Heart right ventricle (tissue), 16 donors: ENCODE measurements at regions not wholly inside any gene's neighbourhood (a gene's known extent, or its start where the extent isn't known, plus 50 kb on each side); places are given as distances from the start of the nearest gene placed in this dataset.
A peak's percentile ranks its signal among the peaks of the same experiment; 100 is the strongest.

ENCODE experiments used
- ATAC-seq, 8 donors: fragments of 200-7000 bp; cut with Tn5 transposase; one replicate each; pipeline ENCODE4 v1.9.1; 2020; ENCODE audit warnings: mild to moderate bottlenecking in 8 of 8, moderate library complexity in 8 of 8, moderate number of reproducible peaks in 1 of 8
- DNase-seq, 2 donors: peaks; one replicate each; pipeline ENCODE4 v3.0.0-alpha.2; 2020
- H3K27ac ChIP-seq, 10 donors: fragments of 200-600 bp; sonication (generic) in 2 of 10; one replicate each; pipeline versions ENCODE4 v1.5.0 to v1.8.0; 2020 to 2022; ENCODE audit warnings: mild to moderate bottlenecking in 3 of 10
- H3K27me3 ChIP-seq, 7 donors: fragments of 200-600 bp; one replicate each; pipeline ENCODE4 v1.8.0; 2021 to 2022; ENCODE audit warnings: mild to moderate bottlenecking in 2 of 7
- H3K36me3 ChIP-seq, 9 donors: fragments of 200-600 bp; sonication (generic) in 1 of 9; one replicate each; pipeline versions ENCODE4 v1.5.0 to v1.8.0; 2020 to 2022; ENCODE audit warnings: mild to moderate bottlenecking in 2 of 9
- H3K4me1 ChIP-seq, 9 donors: fragments of 200-600 bp; sonication (generic) in 1 of 9; one replicate each; pipeline versions ENCODE4 v1.5.0 to v1.8.0; 2020 to 2022; ENCODE audit warnings: mild to moderate bottlenecking in 4 of 9
- H3K4me3 ChIP-seq, 10 donors: fragments of 200-600 bp; sonication (generic) in 2 of 10; one replicate each; pipeline versions ENCODE4 v1.5.0 to v1.8.0; 2020 to 2022; ENCODE audit warnings: mild to moderate bottlenecking in 7 of 10, moderate library complexity in 2 of 10
- H3K9me3 ChIP-seq, 11 donors: fragments of 200-600 bp in 10 of 11; sonication (generic) in 2 of 11; one replicate each; pipeline versions ENCODE4 v1.5.0 to v1.8.0; 2013 to 2022; ENCODE audit warnings: mild to moderate bottlenecking in 2 of 11, control low read depth in 1 of 11, moderate library complexity in 1 of 11
- CTCF ChIP-seq, 9 donors: fragments of 200-600 bp; sonication (generic) in 2 of 9; IDR thresholded peaks; one replicate each; pipeline versions ENCODE4 v1.5.0 to v1.8.0; 2021 to 2022; ENCODE audit warnings: antibody characterized with exemption in 9 of 9, mild to moderate bottlenecking in 5 of 9, moderate library complexity in 1 of 9
- WGBS, 2 donors: extraction: QIAGEN DNeasy Blood & Tissue Kit; methylation state at CpG; one replicate each; pipeline ENCODE4 v1.1.7; 2013; ENCODE audit warnings: inconsistent platforms in 1 of 2; 5-methylcytosine and 5-hydroxymethylcytosine counted together
- intact Hi-C, 10 donors: fragments of 100-400 bp; cut with DNase I; formaldehyde crosslinking; loops; one replicate each; pipeline versions ENCODE4 v1.11.1 to v1.14.2; 2022
- donor health status: Arrhythmogenic right ventricular cardiomyopathy.
- donor health status: ischemic (EF 13 %, LVEDD 7.1; RV severe dilation, severe dysfunction).
- donor health status: healthy with polysubstance abuse.
- donor health status: DM: no; HTN: yes; CAD: no.
- donor health status: DM: no; HTN: no; CAD: no.
- donor health status: ischemic (EF 25% LVEDD 6.9; RV normal size, moderate dysfunction).
- donor health status: ischemic (EF 25% LVEDD 5.7; RV mildly dilated, moderate dysfunction).
- donor health status: healthy.
- donor health status: DM: yes; HTN: yes; CAD: no.
- donor health status: Ischemic cardiomyopathy.
- donor health status: ischemic (EF 35%, LVEDD 5.7; RV mildly dilated, moderate dysfunction).
- donor health status: nonischemic (EF 11% LVEDD 7.7; RV severe dilation, severe dysfunction).
- donor health status: DM: yes; HTN: yes; CAD: no.
- donor health status: PGD.
- donor health status: ischemic (EF 29% LVEDD 5.4; RV normal size, mild dysfunction).
- donor health status: nonischemic (EF 23%, LVEDD 6.1; RV moderate dilation, normal function).

DNA sequence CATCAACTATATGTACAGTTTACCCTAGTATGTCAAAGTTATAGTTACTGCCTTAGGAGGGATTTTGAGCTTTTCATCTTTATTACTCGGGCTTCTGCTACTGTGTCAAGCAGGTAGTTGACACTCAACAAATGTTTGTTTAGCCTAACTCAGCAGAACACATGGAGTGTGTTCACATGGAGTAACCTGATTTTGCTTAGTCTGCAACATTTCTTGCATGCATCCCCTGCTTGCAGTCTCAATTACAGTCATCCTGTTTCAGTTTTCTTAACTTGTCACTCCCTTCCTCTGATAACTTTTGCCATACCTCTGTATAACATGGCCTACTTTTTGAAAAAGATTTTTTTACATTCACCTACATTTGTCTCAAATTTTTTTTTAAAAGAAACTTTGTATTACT, 135.5 kb downstream of the NMUR2 start:
- no peaks in the 10 kb centered on the region for H3K36me3 ChIP-seq
- peak overlapping the region in 1 of 10 donors; percentile 6 for H3K27ac ChIP-seq
- no peak for DNase-seq
- H3K9me3 ChIP-seq: no peaks in the 10 kb centered on the region
- TF ChIP-seq CTCF (IDR thresholded peaks at IDR 0.05): no peak
- no peak for ATAC-seq
- WGBS, 2 donors: 62 to 84% methylated on average over 1 of the region's 1 CpG
- H3K27me3 ChIP-seq: no peaks in the 10 kb centered on the region
- H3K4me1 ChIP-seq: peaks cover 7 to 42% (median 27%) of the 10 kb centered on the region in 9 donors
- no peak overlapping the region for H3K4me3 ChIP-seq
- intact Hi-C loops: loop anchor here in 2 of 10 donors (5.0 kb wide), 2 partner anchors 47 to 442 kb away; no protein-coding TSS in a partner anchor

GRCh38 chr5:152264645-152265254, 140.3 kb downstream of the NMUR2 start:
- no peaks in the 10 kb centered on the region for H3K36me3 ChIP-seq
- WGBS, 2 donors: 53 to 62% methylated on average over 5 of the region's 5 CpGs
- no peaks in the 10 kb centered on the region for H3K9me3 ChIP-seq
- H3K4me1 ChIP-seq: peaks cover 0 to 13% (median 3%) of the 10 kb centered on the region in 9 donors
- no peaks in the 10 kb centered on the region for H3K27me3 ChIP-seq
- ATAC-seq (no peak), DNase-seq (no peak)
- no peak overlapping the region for H3K4me3 ChIP-seq
- intact Hi-C loops: loop anchor here in 3 of 10 donors (5.0 kb wide), 2 partner anchors 42 to 437 kb away; no protein-coding TSS in a partner anchor
- H3K27ac ChIP-seq: no peak overlapping the region
- TF ChIP-seq CTCF (IDR thresholded peaks at IDR 0.05): no peak

- Histone ChIP-seq H3K4me3 (no peak overlapping the region), H3K9me3 (no peaks in the 10 kb centered on the region), H3K4me1 (peaks cover 0 to 9% (median 0%) of the 10 kb centered on the region in 9 donors), H3K36me3 (no peaks in the 10 kb centered on the region), H3K27ac (no peak overlapping the region), H3K27me3 (no peaks in the 10 kb centered on the region)
- intact Hi-C loops: loop anchor here in 1 of 10 donors (5.0 kb wide), 1 partner anchor 40 kb away; no protein-coding TSS in a partner anchor
- DNase-seq (no peak), ATAC-seq (no peak)
- WGBS, 2 donors: 46 to 49% methylated on average over 4 of the region's 4 CpGs
- TF ChIP-seq CTCF (IDR thresholded peaks at IDR 0.05): no peak
Observed at GRCh38 chr5:152262667-152263066, 142.4 kb downstream of the NMUR2 start.

DNA sequence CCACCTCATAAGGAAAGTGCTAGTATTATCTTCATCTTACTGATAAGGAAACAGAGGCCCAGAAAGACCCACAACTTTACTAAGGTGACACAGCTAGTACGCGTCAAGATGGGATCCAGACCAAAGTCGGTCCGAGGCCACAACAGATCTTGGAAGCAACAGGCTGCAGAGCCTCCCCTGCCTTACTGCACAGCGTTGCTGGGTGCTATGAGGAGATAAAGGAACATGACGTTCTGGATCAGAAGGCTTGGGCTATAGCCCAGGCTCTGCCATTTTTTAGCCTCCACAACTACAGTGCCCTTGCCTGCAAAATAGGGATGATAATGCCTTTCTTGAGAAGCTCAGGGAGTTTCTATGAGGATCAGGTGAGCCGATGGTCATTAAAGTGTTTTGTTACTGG, 144.1 kb downstream of the NMUR2 start:
- Histone ChIP-seq H3K9me3 (no peaks in the 10 kb centered on the region), H3K36me3 (no peaks in the 10 kb centered on the region), H3K27ac (no peak overlapping the region), H3K4me3 (no peak overlapping the region), H3K27me3 (no peaks in the 10 kb centered on the region), H3K4me1 (peaks cover 0 to 9% (median 0%) of the 10 kb centered on the region in 9 donors)
- WGBS, 2 donors: 66 to 79% methylated on average over 7 of the region's 7 CpGs
- DNase-seq: peak in 1 of 2 donors; percentile 9
- ATAC-seq: peak in 3 of 8 donors; percentile 33 to 75 (median 61)
- TF ChIP-seq CTCF (IDR thresholded peaks at IDR 0.05): no peak
- intact Hi-C loops: loop anchor here in 1 of 10 donors (5.0 kb wide), 1 partner anchor 39 kb away; no protein-coding TSS in a partner anchor
